ENCODE measurements at regions not wholly inside any gene's neighbourhood (a gene's known extent, or its start where the extent isn't known, plus 50 kb on each side); places are given as distances from the start of the nearest gene placed in this dataset.

DNA sequence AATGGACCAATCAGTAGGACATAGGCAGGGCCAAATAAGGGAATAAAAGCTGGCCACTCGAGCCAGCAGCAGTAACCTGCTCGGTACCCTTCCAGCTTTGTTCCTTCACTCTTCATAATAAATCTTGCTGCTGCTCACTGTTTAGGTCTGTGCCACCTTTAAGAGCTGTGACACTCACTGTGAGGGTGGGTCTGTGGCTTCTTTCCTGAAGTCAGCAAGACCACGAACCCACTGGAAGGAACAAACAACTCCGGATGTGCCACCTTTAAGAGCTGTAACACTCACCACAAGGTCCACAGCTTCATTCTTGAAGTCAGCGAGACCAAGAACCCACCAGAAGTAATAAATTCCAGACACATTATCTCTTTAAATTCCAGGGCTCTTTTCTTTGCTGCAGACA, 1922.3 kb upstream of the PCDH20 start:
- TF ChIP-seq CTCF (conservative IDR thresholded peaks at IDR 0.05; ENCODE audit: low read length) = no peak
- no peak for TF ChIP-seq EZH2phosphoT487 (IDR thresholded peaks at IDR 0.05; ENCODE audit: borderline replicate concordance)

All from Loucy (cell line).